GM13977 (cell line): ENCODE measurements at regions not wholly inside any gene's neighbourhood (a gene's known extent, or its start where the extent isn't known, plus 50 kb on each side); places are given as distances from the start of the nearest gene placed in this dataset.

Experiments used
- DNase-seq: peaks from one replicate; pipeline ENCODE4 v3.0.0; 2012; ENCODE audit warnings: low spot score
- CTCF ChIP-seq: IDR thresholded peaks from 2 replicates; pipeline ENCODE4 v1.5.1; 2012; ENCODE audit warnings: mild to moderate bottlenecking, control low read depth; ENCODE audit not compliant: insufficient read depth; ENCODE audit errors: extremely low read depth, missing control alignments
- in situ Hi-C: fragments of 300-500 bp; cut with MboI; formaldehyde crosslinking; loops from one replicate; pipeline ENCODE4 v1.12.0; 2022; ENCODE audit warnings: low sequenced_read_pairs, low pct_unique_long_range_greater_than_20kb, mixed read lengths, inconsistent platforms; ENCODE audit not compliant: unreplicated experiment

GRCh38 chr12:45490232-45490881, 239.1 kb upstream of the ARID2 start:
- in situ Hi-C loops: no loop called here
- no peak for TF ChIP-seq CTCF
- DNase-seq: no peak

GRCh38 chr12:45494279-45494678, 235.2 kb upstream of the ARID2 start:
- no peak for DNase-seq
- TF ChIP-seq CTCF: no peak
- in situ Hi-C loops: no loop called here

GRCh38 chr12:45498645-45499044, 230.9 kb upstream of the ARID2 start:
- DNase-seq: no peak
- in situ Hi-C loops: no loop called here
- no peak for TF ChIP-seq CTCF

- DNase-seq: no peak
- TF ChIP-seq CTCF: no peak
- in situ Hi-C loops: no loop called here
Observed at GRCh38 chr12:45502481-45503128, 226.9 kb upstream of the ARID2 start.

- no peak for DNase-seq
- TF ChIP-seq CTCF: no peak
- in situ Hi-C loops: no loop called here
Observed at GRCh38 chr12:45503899-45504298, 225.6 kb upstream of the ARID2 start.

- TF ChIP-seq CTCF: no peak
- no peak for DNase-seq
- in situ Hi-C loops: no loop called here
Observed at GRCh38 chr12:45504316-45505010, 225.0 kb upstream of the ARID2 start.
